HG02763 (cell line): ENCODE measurements at regions not wholly inside any gene's neighbourhood (a gene's known extent, or its start where the extent isn't known, plus 50 kb on each side); places are given as distances from the start of the nearest gene placed in this dataset.
A peak's percentile ranks its signal among the peaks of the same experiment; 100 is the strongest.

Experiments used
- ATAC-seq: cut with Tn5 transposase; IDR thresholded peaks from one replicate; pipeline ENCODE4 v1.9.1; 2021; ENCODE audit warnings: mild to moderate bottlenecking, moderate library complexity; ENCODE audit not compliant: unreplicated experiment

DNA sequence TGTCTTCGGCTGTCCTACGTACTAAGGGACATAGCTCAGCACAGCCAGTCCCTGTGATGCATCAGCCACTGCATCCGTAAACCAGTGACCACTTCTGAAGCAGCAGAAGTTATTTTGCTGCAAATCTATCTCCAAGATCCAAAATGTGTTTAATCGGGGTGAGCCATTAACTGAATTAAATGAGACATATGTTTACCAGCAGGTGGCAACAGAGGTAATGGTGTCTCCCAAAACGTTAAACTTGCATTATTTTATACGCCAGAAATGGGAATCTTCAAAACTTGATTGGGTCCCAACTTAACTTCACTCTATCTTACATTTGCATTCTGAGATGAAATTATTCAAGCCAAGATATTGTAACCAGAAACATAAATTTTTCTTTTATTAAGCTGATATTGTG lies 75.3 kb upstream of the BOC start:
- ATAC-seq: no peak

DNA sequence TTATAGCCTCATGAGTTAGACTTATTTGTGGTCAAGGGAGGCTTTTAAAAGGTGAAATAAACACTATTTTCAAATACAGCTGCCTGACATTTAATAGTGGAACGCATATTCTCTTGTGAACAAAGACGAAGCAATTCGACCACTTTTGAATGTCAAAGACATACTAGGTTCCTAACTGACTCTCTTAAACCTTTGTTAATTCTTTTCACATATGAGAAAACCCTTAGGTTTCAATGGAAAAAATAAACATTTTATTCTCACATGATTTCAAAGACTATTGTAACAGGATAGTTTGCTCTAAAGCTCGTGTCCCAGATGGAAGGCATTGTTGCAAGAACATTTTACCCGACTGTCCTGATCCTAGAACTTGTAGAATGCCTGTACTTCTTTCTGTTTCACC lies 74.8 kb upstream of the BOC start:
- no peak for ATAC-seq

DNA sequence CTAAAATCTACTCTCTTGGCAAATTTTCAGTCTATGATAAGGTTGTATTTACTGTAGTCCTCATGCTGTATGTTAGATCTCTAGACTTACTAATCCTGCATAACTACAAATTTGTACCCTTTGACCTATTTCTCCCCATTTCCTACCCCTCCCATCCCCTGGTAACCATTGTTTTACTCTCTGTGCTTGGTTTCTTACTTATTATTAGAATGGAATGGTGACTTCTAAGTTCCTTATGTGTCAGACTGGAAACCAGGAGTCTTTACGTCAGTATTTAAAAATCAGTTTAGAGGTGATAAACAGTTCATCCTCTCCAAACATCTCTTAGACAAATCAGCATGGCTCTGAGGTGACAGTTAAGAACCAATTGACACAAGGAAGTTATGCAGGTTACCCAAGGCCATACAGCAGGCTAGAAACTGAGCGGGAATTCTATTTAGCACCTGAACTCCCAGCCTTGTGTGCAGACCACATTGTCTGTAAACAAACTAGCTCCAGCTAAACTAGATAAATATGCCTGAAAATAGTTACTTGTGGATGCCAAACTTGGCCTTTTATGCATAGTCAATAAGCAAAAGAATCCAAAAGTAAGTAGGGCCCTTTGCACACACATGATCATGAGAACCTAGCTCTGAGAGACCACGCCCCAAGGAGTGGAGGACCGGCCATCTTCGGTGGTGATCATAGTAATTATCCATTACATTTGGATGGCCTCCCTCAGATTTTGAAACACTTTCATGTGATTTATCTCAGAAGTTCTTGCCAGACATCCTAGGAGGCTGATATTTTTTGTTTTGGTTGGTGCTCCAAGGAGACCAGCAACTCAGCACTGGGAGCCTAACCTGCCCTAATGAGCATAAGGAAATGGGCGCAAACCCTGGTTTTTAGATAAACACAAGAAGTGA lies 72.3 kb upstream of the BOC start:
- no peak for ATAC-seq

DNA sequence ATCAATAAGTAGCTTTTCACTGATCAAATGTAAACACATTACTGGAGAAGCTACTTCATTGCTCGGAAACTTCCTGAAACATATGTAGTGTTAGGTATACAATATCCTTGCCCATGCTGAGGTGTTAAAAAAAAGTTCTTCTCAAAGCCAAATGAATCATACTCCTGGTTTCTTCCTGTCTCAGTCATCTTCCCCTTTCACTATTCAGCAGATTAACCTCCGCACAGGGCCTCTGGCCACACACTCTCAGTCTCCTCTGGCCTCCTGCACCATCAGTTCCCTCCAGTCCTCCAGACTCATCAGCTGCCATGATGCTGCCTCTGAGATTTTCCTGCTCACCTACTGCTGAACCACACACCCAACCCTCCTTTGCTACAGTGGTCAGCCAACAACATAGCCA lies 70.5 kb upstream of the BOC start:
- ATAC-seq: no peak

DNA sequence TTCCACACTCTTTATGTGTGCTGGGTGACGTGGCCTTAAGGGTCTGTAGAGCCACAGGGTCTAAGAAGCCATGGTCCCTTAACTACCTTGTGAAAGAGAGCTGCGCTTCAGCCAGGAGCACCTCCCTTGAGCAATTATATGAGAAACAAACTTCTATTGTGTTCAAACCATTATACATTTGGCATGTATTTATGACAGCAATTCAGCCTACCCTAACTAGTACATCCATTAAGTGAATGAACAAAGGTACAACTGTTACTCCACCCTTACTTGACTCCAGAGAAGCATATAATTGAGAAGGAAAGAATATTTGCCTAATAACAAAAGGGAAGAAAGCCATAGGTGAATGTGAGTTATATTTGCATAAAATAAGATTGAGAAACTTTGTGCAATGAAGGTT lies 69.8 kb upstream of the BOC start:
- ATAC-seq: no peak

DNA sequence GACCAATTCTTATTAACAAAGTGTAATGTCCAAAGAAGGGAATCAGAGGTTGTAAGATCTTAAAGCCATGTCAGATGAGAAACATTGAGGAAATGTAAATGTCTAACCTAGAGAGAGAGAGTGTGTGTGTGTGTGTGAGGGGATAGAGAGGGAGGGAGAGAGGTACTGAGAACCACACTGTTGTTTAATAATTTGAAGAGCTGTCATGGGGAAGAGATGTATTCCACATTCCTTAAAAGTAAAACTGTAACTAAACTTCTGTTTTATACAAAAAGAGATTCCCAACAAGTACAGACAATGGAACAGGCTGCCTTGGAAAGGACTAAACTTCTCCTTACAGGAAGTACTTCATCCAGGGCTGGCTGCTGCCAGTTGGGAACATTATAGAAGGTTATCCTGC lies 68.9 kb upstream of the BOC start:
- no peak for ATAC-seq

DNA sequence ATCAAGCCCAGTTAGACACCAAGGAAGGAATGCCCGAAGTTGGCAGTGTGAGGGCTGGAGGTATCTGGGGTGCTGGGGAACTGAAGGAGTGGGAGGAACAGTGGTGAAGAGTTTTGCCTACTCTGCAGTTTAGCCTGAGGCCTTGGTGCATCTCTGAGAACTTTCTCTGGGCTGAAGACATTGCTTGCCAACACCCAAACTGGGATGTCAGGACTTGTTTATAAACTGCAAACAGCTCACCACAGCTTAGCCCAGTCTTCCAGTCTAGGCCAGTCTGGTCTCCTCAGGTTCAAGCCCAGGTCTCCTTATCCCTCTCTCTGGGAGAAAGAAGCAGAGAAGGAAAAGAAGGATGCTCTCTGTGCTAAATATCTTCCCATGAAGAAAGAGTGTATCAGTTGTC lies 68.0 kb upstream of the BOC start:
- ATAC-seq: no peak

DNA sequence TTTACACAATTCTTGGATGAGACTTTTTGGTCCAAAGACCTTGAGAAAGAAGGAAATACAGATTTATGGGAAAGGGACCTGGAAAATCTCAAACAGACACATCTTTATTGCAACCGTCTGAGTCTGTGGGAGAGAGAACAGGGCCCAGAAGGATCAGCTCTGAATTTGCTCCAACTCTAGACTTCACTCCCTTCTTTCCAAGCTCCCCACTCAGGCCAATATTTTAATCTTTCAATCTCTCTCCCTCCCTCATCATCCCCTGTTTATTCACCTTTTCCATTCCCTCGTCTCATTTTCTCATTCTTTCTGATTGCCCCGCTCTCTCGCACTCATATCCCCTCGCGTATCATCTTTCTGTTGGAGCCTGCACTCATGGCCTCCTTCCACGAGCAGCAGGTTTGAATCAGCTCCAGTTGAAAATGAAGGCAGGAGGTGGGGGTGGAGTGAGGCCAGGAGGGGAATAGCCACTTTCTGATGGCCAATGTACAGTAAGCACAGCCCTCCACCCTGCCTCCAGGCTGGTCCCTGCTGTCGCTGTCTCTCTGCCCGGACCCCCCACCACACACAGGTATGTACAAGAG lies 63.6 kb upstream of the BOC start:
- ATAC-seq: no peak

DNA sequence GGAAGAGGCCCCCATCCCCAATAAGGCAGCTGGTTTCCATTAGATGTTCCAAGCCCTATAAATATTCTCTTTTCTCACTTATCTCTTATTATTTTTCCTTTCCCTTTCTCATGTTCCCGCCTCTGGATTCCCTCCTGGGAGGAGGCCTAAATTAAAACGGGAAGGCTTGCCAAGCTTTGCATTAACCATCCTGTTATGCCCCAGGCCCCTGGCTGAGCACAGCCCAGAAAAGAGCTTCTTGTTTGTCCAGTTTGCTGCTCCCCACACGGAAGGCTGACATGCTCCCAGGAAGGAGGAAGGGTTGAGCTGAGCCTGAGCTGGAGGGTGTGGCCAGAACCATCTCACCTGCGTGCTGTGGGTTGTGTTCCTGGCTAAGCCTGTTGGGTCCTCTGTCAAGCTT lies 63.1 kb upstream of the BOC start:
- no peak for ATAC-seq

DNA sequence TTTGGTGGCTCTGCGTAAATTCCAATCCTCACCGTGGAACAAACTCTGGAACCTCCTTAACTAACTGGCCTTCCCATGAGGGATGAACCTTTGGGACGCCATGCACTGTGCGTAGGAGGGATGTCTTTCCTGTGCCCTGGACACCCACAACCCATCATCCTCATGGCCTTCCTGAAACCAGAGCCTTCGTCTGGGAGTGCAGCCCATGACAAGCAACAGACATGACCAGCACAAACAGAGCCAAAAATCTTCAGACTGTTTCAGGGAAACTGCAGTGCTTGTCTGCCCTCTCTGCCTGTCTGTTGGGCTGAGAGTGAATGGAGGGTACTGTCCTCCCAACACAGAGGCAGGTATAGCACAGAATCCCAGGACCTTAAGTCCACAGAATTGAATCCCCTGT lies 61.1 kb upstream of the BOC start:
- ATAC-seq: no peak

DNA sequence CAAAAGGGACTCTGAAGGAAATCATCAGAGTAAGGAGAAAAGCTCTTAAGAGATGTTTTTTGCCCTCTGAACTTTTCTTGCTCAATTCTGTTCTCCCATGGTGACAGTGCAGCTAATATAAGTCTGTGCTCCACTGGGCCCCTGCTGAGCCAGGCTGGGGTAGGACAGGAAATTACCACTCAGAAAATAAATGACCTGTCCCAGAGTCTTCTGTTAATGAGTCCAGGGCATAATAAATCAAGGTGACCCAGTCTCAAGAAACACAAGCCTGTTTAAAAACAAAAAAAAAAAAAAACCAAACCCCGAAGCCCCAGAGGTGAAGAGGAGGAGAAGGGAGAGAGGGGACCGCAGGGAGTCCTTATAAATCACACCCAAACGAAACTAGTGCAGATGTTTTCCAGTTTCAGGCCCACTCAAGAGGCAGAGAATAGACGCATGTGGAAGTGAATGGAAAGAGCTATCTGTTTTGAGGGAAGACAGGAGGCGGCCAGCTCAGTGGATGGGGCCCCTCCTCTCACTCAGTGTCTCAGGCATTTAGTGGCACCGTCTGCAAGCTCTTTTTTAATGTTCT lies 59.8 kb upstream of the BOC start:
- no peak for ATAC-seq

DNA sequence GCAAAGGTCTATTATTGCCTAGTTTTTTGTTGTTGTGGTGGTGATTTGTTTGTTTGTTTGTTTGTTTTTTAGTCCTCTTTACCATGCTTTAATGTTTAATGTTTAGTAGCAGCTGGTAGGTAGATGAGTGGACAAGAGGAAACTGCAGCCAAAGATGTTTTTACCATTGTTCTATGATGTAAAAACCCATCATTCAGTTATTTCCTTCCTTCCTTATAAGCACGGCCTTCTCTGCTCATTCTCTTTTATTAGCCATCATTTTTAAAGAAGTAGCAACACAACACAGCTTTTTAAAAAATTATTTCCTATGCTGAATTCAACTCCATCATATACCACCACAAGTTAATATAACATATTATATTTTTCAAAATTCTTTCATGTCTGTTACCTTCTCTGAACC lies 58.5 kb upstream of the BOC start:
- no peak for ATAC-seq

DNA sequence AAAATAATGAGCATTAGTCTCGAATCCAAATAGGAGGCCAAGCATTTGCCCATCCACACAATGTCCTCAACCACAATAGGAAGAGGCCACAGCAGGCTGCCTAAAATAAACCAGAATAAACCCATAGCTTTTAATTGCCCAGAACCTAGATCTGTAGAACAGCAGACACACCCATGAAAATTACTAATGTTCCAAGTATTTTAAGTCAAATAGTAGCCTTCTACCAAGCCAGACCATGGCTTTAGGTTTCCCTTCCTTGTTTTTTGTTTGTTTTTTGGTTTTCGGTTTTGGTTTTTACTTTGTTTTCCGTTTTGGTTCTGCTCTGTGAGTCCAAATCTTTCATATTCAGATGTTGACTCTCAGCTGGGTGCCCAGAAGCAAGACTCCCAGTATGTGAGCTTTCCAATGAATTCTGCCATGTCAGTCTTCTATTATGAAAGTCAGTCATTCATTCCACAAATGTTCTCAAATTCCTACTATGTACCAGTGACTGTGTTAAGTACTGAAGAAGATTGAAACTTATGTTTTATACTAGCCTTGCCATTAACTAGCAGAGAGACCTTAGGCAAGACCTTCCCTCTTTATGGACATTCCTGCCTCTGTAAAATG lies 57.8 kb upstream of the BOC start:
- peak; percentile 93 for ATAC-seq

DNA sequence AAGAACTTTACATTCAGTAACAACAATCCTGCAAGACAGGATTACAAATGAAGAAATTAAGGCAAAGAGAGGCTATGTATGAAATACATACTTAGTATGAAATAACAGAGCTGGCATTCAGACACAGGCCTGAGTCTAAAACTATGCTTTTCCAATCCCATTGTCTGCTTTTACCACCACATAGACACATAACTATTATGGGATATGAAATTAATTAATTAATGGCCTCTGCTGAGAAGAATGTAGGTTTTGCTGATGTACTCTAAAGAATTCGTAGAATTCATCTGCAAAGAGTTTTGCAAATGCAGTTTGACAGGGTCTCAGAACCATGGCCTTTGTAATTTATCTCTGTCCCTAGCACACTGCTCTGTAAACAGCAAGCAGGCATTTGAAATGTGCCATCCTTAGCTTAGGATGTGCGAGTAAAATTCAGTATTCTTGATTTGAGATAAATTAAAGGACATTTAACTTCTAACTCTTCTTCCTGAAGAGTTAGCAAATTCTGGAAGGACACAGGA lies 54.5 kb upstream of the BOC start:
- ATAC-seq: no peak

DNA sequence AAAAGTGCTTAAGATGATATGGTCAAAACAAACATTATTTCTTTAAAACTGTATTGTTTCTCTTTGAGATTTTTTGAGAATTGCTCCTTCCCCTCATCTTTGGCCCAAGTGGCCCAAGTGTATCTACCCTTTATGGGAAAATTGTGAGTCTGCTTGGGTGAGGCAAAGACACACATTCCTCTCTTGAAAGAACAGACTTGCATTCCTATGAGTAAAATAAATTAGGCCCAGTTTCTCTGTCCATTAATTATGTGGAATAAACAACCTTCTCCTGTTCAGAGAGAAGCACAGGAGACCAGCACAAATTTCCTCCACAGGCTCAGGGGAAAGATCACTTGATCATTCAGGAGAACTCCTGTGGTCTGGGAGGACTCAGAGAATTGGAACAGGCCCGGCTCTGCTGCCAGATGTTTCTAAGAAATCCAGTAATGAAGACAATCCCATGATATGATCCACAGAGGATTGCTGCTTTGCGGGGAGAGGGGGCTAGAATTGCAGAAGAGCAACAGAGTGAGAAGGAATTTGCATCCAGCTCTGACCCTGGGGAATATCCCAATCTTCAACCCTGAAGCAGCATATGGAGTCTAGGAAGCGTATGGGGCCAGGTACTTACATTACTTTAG lies 53.8 kb upstream of the BOC start:
- no peak for ATAC-seq

DNA sequence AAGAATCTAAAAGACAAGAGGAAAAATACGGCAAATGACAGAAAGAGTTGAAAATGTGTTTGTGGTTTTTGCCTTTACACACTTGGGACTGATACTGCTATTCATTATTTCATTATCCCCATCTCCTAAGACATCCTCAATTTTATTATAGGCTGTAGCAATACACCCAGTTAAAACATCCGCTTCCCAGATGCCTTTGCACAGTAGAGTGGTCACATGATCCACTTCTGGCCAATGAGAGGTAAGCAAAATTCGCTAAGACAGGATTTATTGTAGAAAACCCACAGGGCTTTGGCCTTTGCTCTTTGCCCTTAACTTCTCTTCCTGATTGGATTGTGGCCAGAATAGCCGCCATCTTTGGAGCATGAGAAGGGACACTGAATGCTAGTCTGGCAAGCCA lies 53.2 kb upstream of the BOC start:
- ATAC-seq: no peak
